Esophagus muscularis mucosa (tissue), 3 donors: ENCODE measurements at regions not wholly inside any gene's neighbourhood (a gene's known extent, or its start where the extent isn't known, plus 50 kb on each side); places are given as distances from the start of the nearest gene placed in this dataset.

Experiments
- CTCF ChIP-seq, 3 experiments: fragments of 200-600 bp in 2 of 3; fragments of 450-650 bp in 1 of 3; sonication (generic) in 2 of 3; IDR thresholded peaks; one replicate each; pipeline ENCODE4 v1.5.1; 2017 to 2019; ENCODE audit warnings: antibody characterized with exemption in 3 of 3, mild to moderate bottlenecking in 2 of 3, moderate library complexity in 1 of 3
- POLR2A ChIP-seq: fragments of 450-650 bp; IDR thresholded peaks from one replicate; pipeline ENCODE4 v1.6.1; 2017; ENCODE audit warnings: antibody characterized with exemption, moderate library complexity, mild to moderate bottlenecking, low read depth

- no peak for TF ChIP-seq CTCF (IDR thresholded peaks at IDR 0.05)
- no peak for TF ChIP-seq POLR2A
These were observed 189.2 kb downstream of the PCSK1 start for GRCh38 chr5:96243862-96244261.
